NCI-H1694 (cell line): ENCODE measurements at regions not wholly inside any gene's neighbourhood (a gene's known extent, or its start where the extent isn't known, plus 50 kb on each side); places are given as distances from the start of the nearest gene placed in this dataset.

Experiments used
- DNase-seq: peaks from one replicate; lab custom pipeline; 2025; lab: John Stamatoyannopoulos, UW

GRCh38 chr18:61082976-61083630 lies 250.1 kb upstream of the CDH20 start:
- DNase-seq = no peak

- DNase-seq = no peak
These were observed 248.2 kb upstream of the CDH20 start for GRCh38 chr18:61085036-61085435.

DNA sequence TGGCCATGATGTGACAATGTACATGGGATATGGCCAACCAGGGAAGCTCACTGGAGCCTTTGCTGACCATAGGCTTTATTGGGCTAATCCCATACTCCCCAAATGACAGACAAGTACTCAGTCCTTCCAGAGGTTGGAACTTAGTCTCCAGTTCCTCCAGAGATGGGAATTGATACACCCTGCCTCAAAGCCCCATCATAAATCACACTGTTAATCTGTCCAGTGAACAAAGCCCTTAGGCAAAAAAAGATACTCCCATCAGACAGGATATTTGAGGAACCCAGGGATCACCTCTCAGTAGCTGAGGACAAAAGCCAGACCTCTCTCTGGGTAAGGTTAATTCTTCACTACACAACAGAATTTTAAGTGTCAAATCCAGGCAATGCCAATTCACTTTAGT lies 247.5 kb upstream of the CDH20 start:
- DNase-seq = no peak

- DNase-seq = no peak
These were observed 246.6 kb upstream of the CDH20 start for GRCh38 chr18:61086657-61087056.

DNA sequence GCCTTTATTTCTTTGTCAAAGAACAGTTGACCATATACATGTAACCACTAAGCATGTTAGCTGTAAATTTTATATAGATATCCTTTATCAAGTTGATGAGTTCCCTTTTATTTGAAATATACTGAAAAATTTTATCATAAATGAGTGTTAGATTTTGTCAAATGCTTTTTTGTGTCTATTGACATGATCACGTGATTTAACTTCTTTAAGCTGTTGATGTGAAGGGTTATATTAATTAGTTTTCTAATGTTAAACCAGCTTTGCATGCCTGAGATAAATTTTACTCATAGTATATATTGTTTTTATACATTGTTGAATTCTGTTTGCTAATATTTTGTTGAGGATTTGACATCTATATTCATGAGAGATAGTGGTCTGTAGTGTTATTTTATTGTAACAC lies 241.9 kb upstream of the CDH20 start:
- no peak for DNase-seq

DNA sequence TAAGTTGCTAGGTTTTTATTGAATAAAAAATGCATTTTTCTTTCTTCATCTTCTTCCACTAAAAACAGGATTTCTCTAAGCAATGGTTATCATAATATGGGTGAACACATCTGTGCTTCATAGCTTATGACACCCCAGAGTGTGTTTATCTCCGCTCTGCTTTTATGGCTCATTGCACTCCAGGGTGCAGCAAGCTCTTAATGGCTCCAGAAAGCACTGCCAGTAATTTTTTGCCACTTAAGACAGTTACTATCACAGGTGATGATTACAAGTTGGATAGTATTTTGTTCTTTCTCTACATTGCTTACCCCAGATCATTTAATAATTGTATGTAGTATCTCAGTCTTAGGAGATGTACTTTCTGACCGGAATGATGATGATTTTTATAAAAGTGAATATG lies 239.3 kb upstream of the CDH20 start:
- no peak for DNase-seq

DNA sequence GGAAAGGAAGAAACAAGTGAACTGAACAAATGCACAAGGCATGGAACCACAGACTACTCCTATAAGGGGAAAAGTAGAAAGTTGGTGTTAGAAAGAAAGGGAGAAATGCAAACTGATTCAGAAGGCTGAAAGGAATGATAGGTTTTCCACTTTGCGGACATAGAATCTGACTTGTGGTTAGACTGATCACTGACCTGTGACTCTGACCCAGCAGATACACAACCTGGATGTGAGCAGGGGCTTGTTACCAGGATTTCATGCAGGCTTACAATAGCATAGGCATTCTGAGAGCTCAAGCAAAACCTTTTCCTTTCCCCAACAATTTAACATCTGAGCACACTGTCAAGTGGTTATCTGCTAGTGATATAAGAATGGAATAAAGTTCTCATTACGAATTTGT lies 237.0 kb upstream of the CDH20 start:
- no peak for DNase-seq

DNA sequence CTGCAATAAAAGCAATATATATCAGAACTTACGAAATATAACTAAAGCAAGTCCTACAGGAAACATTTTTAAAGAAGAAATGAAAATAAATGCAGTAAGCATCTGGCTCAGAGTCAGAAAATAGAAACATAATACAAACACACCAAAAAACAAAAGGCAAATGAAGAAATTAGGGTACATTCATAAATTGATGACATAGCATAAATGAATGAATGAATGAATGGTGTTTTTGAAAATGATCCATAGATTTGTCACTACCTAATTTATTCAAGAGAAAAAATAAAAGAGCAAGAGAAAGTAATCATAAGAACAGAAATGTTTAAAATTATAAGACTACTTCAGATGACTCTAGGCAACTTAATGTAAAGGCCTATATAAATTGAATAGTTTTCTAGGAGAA lies 226.1 kb upstream of the CDH20 start:
- DNase-seq = no peak

DNA sequence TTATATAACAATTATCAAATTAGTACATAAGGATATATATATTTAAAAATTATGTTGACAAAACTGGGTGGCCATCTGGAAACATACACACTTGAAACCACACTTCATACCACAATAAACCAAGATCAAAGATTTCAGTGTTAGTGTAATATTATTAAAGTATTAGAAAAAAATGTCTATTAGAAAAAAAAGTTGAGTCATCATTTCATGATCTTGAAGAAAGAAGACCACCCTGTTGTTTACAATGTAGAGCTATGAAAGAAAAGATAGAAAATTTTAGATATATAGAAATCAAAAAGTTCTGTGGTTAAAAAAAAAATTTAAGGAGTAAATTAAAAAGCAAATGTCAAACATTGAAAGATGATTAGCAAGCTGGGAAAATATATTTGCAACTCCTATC lies 224.5 kb upstream of the CDH20 start:
- no peak for DNase-seq

GRCh38 chr18:61123309-61123708 lies 209.9 kb upstream of the CDH20 start:
- DNase-seq = no peak

GRCh38 chr18:61127714-61128467 lies 205.3 kb upstream of the CDH20 start:
- no peak for DNase-seq

DNA sequence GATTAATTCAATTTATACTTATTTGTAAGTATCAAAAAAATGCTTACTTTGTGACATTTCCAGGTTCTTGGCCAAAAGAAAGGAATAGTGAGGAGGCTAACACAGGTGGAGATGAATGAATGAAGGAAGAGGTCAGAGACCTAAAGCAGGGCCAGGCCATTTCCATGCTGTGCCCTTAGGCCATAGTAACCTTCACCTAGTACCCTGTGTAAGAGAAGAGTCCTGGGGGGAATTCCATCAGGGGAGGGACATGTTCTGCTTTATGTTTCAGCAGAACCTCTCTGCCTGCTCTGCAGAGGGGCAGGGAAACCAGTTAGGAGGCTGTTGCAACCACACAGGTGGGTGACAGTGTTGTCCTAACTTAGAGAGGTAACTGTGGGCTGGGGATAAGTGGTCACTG lies 204.2 kb upstream of the CDH20 start:
- DNase-seq = no peak

GRCh38 chr18:61132031-61132430 lies 201.2 kb upstream of the CDH20 start:
- no peak for DNase-seq

GRCh38 chr18:61133783-61134182 lies 199.4 kb upstream of the CDH20 start:
- DNase-seq = no peak

DNA sequence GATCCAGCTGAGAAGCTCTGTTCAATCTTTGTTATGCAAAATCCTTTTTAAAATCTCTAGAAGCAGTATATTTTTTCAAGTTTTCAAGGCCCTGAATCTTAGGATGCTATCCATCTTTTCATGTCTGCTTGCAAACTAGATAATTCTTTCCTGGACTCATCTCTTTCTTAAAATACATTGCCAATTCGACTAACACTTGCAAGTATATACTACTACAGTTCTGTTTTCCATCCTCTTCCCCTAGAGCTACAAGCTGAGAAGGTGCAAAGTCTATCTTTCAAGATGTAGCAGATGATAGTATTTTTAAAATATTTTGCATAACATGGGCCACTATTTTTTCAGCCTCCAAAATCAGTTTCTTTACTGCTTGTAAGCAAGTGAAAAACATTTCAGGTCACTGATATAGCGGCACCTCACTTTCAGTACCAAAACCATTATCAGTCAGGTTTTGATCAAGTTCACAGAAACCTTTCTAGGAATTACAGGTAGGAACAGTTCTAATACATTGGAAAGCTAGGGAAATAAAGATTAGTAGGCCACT lies 196.4 kb upstream of the CDH20 start:
- no peak for DNase-seq

- DNase-seq = no peak
These were observed 191.5 kb upstream of the CDH20 start for GRCh38 chr18:61141691-61142090.

GRCh38 chr18:61148322-61148721 lies 184.9 kb upstream of the CDH20 start:
- DNase-seq = no peak

DNA sequence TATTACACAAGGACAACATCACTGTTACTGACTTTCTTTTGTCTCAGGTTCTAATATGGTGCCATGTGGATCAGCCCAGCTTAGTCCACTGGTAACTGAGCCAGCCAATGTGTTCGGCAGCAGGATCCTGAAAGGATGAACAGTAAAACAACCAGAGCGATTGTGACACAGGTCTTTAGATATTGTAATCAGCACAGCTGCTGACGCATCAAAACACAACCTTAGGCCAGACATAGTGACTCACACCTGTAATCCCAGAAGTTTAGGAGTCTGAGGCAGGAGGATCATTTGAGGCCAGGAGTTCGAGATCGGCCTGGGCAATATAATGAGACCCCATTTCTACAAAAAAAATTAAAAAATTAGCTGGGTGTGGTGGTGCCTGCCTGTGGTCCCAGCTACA lies 183.4 kb upstream of the CDH20 start:
- no peak for DNase-seq

DNA sequence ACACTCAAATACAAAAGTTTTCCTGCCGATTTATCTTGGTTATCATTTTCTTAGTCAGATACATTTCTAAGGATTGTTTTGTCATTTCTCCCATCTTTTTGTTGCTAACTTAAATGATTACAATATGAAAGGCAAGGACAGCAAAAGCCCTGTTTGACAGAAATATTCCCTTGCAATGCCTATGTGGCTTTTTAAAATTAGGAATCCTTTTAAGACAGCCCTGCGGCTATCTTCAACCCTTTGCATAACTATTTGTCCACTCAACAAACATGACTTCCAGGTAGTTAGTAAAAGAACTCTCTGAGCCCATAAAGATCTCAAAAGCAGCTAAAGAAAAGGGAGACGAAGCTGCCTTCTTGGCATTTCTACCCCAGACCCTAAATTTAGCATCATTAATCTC lies 179.7 kb upstream of the CDH20 start:
- no peak for DNase-seq

DNA sequence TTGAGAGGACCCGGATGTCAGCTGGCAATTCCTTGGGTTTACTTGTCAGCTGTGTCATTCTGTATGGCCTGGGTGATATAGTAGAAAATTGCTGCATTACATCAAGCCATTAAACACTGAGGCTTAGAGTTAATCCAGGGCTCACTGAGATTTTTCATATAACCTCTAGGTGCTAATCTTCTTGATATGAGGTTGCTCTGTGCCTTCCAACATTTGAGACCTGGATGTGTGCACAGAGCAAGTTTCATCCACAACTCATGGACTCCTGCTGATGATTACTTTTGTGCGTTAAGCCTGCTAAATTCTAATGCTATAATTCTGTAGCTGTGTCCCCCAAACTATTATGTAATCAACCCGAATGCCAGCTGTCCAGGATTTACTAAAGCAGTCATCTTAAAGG lies 178.4 kb upstream of the CDH20 start:
- DNase-seq = no peak

GRCh38 chr18:61155586-61155985 lies 177.6 kb upstream of the CDH20 start:
- no peak for DNase-seq

- no peak for DNase-seq
These were observed 175.8 kb upstream of the CDH20 start for GRCh38 chr18:61157451-61157850.

DNA sequence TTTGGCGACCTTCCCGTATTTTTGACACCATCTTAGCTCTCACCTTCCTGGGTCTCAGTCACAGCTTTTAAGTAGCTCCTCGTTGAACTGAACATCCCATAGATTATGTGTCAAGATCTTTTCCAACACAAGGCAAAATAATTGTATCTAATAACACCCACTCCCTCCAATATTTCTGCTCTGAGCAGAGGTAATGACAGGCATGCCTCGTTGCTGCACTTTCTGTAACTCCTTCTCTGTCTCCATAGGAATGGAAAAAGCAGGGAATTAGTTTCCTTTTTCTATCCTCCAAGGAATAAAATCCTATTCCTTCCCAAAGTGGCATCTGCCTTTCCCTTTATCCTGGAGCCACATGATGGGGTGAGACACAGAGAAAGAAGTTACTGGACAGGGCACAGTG lies 174.0 kb upstream of the CDH20 start:
- DNase-seq = no peak

DNA sequence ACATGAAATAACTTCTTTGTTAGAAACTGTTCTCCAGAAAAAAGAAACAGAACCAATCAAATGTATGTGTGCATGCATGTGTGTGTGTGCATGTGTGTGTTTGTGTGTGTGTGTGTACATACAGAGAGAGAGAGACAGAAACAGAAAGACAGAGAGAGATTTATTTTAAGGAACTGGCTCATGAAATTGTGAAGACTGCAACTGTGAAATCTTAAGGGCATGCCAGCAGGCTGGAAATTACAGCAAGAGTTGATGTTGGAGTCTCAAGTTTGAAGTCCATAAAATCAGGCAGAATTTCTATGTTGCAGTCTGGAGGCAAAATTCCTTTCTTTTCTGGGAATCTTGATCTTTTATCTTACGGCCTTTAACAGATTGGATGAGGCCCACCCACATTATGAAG lies 168.9 kb upstream of the CDH20 start:
- no peak for DNase-seq
